ENCODE measurements at regions not wholly inside any gene's neighbourhood (a gene's known extent, or its start where the extent isn't known, plus 50 kb on each side); places are given as distances from the start of the nearest gene placed in this dataset.

DNA sequence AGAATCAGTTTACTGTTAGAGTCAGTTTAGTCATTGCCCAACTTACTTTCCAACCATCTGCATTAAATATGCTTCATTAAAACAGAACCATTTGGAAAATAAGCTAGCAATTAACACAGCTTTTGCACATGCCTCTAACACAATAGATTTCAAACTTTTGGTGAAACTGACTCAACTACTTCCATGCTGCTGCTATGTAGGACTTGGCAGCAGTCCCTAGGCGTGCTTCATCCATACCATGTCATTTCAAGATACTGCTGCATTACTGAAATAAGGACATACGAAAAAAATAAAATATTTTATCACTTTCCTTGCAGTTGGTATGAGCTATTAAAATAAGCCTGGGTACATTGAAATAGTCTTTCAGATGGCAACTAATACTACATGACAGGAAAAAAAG lies 65.5 kb upstream of the SOX6 start:
- WGBS = 93% methylated on average over 2 of the region's 2 CpGs
- Histone ChIP-seq H3K36me3 (ENCODE audit: control insufficient read depth in 2 of 2, insufficient read depth in 2 of 2, low read length in 1 of 2) (no peaks in the 10 kb centered on the region), H3K27ac (ENCODE audit: low read depth in 1 of 2, low read length in 1 of 2) (no peak overlapping the region), H3K4me1 (ENCODE audit: control insufficient read depth in 2 of 2, insufficient read depth in 2 of 2, low read length in 2 of 2) (no peaks in the 10 kb centered on the region), H3K27me3 (ENCODE audit: control insufficient read depth in 2 of 2, insufficient read depth in 1 of 2, low read length in 1 of 2) (no peaks in the 10 kb centered on the region), H3K4me3 (ENCODE audit: low read length in 2 of 2) (no peak overlapping the region), H3K9me3 (ENCODE audit: control insufficient read depth in 2 of 2, insufficient read depth in 1 of 2, low read length in 1 of 2) (no peaks in the 10 kb centered on the region)
- DNase-seq (ENCODE audit: low read depth in 6 of 9, low spot score in 9 of 9) = no peak

DNA sequence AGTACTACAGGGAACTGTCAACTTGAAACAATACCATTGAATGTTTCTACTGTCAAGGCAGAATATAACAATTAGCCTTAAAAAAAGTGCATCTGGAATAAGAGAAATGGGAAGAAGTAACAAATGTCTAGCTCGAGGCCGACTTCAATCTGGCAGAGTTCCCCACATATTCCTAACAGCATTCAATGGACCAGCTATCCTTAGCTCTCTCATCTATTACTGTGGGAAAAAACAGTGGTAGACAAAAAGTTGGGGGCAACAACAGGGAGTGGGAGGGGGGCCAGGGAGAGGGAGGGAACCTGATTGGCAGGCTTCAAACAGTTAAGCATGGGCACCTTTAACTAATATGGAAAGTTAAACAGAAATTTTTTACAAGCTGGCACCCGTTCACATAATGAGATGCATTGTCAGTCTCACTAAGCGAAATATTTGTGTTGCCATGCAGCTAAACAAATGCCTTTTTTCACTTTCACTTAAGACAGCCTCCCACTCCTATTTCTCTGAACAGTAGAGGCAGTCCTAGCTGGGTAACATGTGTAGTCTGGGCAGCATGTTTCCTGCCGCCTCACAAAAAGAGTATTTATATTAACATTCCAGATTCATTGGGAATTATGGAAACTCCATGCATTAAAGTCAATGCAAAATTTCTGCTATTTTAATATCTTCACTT lies 62.2 kb upstream of the SOX6 start:
- Histone ChIP-seq H3K36me3 (ENCODE audit: control insufficient read depth in 2 of 2, insufficient read depth in 2 of 2, low read length in 1 of 2) (no peaks in the 10 kb centered on the region), H3K9me3 (ENCODE audit: control insufficient read depth in 2 of 2, insufficient read depth in 1 of 2, low read length in 1 of 2) (no peaks in the 10 kb centered on the region), H3K27ac (ENCODE audit: low read depth in 1 of 2, low read length in 1 of 2) (no peak overlapping the region), H3K27me3 (ENCODE audit: control insufficient read depth in 2 of 2, insufficient read depth in 1 of 2, low read length in 1 of 2) (no peaks in the 10 kb centered on the region), H3K4me1 (ENCODE audit: control insufficient read depth in 2 of 2, insufficient read depth in 2 of 2, low read length in 2 of 2) (no peaks in the 10 kb centered on the region), H3K4me3 (ENCODE audit: low read length in 2 of 2) (no peak overlapping the region)
- 93% methylated on average over 5 of the region's 5 CpGs for WGBS
- no peak for DNase-seq (ENCODE audit: low read depth in 6 of 9, low spot score in 9 of 9)

DNA sequence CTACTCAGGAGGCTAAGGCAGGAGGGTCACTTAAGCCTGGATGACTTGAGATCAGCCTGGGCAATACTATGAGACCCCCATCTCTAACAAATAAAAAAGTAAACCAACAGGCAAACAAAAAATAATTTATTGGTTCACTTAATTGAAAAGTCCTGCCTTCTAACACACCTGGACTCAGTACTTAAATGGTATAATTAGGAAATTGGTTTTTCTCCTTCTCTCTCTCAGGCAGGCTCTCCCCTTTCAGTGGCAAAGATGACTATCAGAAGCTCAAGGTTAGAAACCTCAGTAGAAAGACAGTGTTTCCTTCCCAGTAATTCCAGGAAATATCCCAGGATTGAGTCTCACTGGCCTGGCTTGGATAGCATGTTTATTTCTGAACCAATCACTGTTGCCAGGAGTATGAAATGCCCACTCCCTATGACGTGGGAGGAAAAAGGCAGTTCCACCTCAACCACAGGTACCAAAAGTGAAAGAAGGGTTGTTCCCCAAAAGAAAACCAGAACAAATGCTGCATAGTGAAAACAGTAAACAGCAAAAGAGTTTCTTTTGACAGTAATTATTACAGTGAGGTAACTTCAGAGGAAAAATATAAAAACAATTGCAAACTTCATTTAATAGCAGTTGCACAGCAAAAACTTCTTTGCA lies 56.3 kb upstream of the SOX6 start:
- Histone ChIP-seq H3K27me3 (ENCODE audit: control insufficient read depth in 2 of 2, insufficient read depth in 1 of 2, low read length in 1 of 2) (no peaks in the 10 kb centered on the region), H3K4me3 (ENCODE audit: low read length in 2 of 2) (no peak overlapping the region), H3K27ac (ENCODE audit: low read depth in 1 of 2, low read length in 1 of 2) (no peak overlapping the region), H3K9me3 (ENCODE audit: control insufficient read depth in 2 of 2, insufficient read depth in 1 of 2, low read length in 1 of 2) (no peaks in the 10 kb centered on the region), H3K36me3 (ENCODE audit: control insufficient read depth in 2 of 2, insufficient read depth in 2 of 2, low read length in 1 of 2) (no peaks in the 10 kb centered on the region), H3K4me1 (ENCODE audit: control insufficient read depth in 2 of 2, insufficient read depth in 2 of 2, low read length in 2 of 2) (no peaks in the 10 kb centered on the region)
- 45% methylated on average over 1 of the region's 1 CpG for WGBS
- no peak for DNase-seq (ENCODE audit: low read depth in 6 of 9, low spot score in 9 of 9)

DNA sequence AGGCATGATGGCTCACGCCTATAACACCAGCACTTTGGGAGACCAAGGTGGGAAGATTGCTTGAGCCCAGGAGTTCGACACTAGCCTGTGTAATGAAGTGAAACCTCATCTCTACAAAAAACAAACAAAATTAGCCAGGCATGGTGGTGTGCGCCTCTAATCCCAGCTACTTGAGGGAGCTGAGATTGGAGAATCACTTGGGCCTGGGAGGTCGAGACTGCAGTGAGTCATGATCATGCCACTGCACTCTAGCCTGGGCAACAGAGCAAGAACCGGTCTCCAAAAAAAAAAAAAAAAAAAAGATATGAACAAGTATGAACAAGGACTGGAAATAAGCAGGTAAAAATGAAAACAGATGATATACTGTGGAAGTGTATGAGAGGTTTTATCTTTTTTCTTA lies 54.1 kb upstream of the SOX6 start:
- Histone ChIP-seq H3K27ac (ENCODE audit: low read depth in 1 of 2, low read length in 1 of 2) (no peak overlapping the region), H3K4me1 (ENCODE audit: control insufficient read depth in 2 of 2, insufficient read depth in 2 of 2, low read length in 2 of 2) (no peaks in the 10 kb centered on the region), H3K27me3 (ENCODE audit: control insufficient read depth in 2 of 2, insufficient read depth in 1 of 2, low read length in 1 of 2) (no peaks in the 10 kb centered on the region), H3K4me3 (ENCODE audit: low read length in 2 of 2) (no peak overlapping the region), H3K36me3 (ENCODE audit: control insufficient read depth in 2 of 2, insufficient read depth in 2 of 2, low read length in 1 of 2) (no peaks in the 10 kb centered on the region), H3K9me3 (ENCODE audit: control insufficient read depth in 2 of 2, insufficient read depth in 1 of 2, low read length in 1 of 2) (no peaks in the 10 kb centered on the region)
- 94% methylated on average over 5 of the region's 5 CpGs for WGBS
- DNase-seq (ENCODE audit: low read depth in 6 of 9, low spot score in 9 of 9) = no peak

DNA sequence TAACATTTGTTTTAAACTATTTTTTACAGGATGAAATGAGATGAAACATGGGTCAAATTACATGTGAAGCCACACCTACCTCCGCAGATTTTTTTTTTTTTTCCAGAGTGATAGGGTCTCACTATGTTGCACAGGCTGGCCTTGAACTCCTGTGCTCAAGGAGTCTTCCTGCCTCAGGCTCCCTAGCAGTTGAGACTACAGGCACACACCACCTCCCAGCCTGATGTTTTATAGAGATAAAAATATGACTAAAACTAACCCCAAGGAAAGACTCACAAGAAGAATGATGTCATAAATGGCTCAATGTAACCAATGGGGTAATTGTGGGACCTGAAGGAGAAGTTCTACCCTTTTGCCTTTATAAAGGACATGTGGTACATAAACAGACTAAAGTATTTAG lies 52.3 kb upstream of the SOX6 start:
- H3K9me3 ChIP-seq (ENCODE audit: control insufficient read depth in 2 of 2, insufficient read depth in 1 of 2, low read length in 1 of 2) = no peaks in the 10 kb centered on the region
- no peaks in the 10 kb centered on the region for H3K4me1 ChIP-seq (ENCODE audit: control insufficient read depth in 2 of 2, insufficient read depth in 2 of 2, low read length in 2 of 2)
- no peaks in the 10 kb centered on the region for H3K27me3 ChIP-seq (ENCODE audit: control insufficient read depth in 2 of 2, insufficient read depth in 1 of 2, low read length in 1 of 2)
- 96% methylated on average over 1 of the region's 1 CpG for WGBS
- no peak overlapping the region for H3K27ac ChIP-seq (ENCODE audit: low read depth in 1 of 2, low read length in 1 of 2)
- H3K36me3 ChIP-seq (ENCODE audit: control insufficient read depth in 2 of 2, insufficient read depth in 2 of 2, low read length in 1 of 2) = no peaks in the 10 kb centered on the region
- no peak for DNase-seq (ENCODE audit: low read depth in 6 of 9, low spot score in 9 of 9)
- no peak overlapping the region for H3K4me3 ChIP-seq (ENCODE audit: low read length in 2 of 2)

- no peaks in the 10 kb centered on the region for H3K4me1 ChIP-seq (ENCODE audit: control insufficient read depth in 2 of 2, insufficient read depth in 2 of 2, low read length in 2 of 2)
- H3K27ac ChIP-seq (ENCODE audit: low read depth in 1 of 2, low read length in 1 of 2) = no peak overlapping the region
- H3K27me3 ChIP-seq (ENCODE audit: control insufficient read depth in 2 of 2, insufficient read depth in 1 of 2, low read length in 1 of 2) = no peaks in the 10 kb centered on the region
- H3K36me3 ChIP-seq (ENCODE audit: control insufficient read depth in 2 of 2, insufficient read depth in 2 of 2, low read length in 1 of 2) = no peaks in the 10 kb centered on the region
- 95% methylated on average over 1 of the region's 1 CpG for WGBS
- H3K4me3 ChIP-seq (ENCODE audit: low read length in 2 of 2) = no peak overlapping the region
- no peaks in the 10 kb centered on the region for H3K9me3 ChIP-seq (ENCODE audit: control insufficient read depth in 2 of 2, insufficient read depth in 1 of 2, low read length in 1 of 2)
- DNase-seq (ENCODE audit: low read depth in 6 of 9, low spot score in 9 of 9) = no peak
Measured at GRCh38 chr11:16406226-16406625, 49.9 kb upstream of the SOX6 start.
